ENCODE measurements at regions not wholly inside any gene's neighbourhood (a gene's known extent, or its start where the extent isn't known, plus 50 kb on each side); places are given as distances from the start of the nearest gene placed in this dataset.
"Not testable (repeated sequence)": the region's sequence is repeated elsewhere in the genome, so short reads cannot be mapped to it uniquely, and the experiment has no call there.

DNA sequence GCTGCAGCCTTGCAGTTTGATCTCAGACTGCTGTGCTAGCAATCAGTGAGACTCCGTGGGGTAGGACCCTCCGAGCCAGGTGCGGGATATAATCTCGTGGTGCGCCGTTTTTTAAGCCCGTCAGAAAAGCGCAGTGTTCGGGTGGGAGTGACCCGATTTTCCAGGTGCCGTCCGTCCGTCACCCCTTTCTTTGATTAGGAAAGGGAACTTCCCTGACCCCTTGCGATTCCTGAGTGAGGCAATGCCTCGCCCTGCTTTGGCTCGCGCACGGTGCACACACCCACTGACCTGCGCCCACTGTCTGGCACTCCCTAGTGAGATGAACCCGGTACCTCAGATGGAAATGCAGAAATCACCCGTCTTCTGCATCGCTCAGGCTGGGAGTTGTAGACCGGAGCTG, 203.2 kb downstream of the SNCAIP start:
- intact Hi-C loops (cut with DNase I; ENCODE audit: low total_unique reads); H3K4me3 ChIP-seq; H3K4me1 ChIP-seq; H3K9me3 ChIP-seq; H3K36me3 ChIP-seq (ENCODE audit: low read depth, missing control alignments); H3K27me3 ChIP-seq; DNase-seq; H3K27ac ChIP-seq: not testable (repeated sequence)
- WGBS, 2 donors: 67 to 82% methylated on average over 8 to 23 of the region's 23 CpGs

DNA sequence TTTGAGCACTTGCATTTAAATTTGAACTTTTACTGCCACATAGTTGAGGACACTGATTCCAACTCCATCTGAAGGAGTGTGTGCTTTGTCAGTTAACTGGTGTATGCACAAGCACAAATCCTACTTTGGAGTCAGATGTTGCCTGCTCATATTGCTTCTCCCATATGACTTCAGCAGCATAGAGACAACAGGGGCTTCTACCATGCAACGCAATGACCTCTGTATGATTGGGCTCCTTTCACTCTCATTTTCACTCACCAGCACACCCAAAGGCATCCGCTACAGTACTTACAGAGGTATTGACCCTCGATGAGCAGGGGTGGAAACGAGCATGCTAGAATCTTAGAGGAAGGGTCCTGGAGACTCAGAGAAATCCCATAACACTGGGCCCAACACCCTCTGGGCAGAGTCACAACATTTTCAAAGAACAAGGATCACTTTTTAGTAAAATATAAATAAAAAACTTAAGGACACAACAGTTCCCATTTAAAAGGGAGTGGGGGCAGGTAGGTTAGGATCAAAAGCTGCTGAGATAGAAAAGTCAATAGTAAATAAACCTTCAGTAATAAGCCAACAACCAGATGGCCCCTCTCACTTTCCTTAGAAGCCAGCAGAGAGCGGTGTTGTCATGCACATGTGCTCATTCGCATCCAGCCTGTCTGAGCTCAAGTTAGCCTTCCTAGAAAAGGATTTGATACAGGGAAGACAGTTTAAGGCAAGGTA, 203.8 kb downstream of the SNCAIP start:
- no peak for TF ChIP-seq POLR2A (IDR thresholded peaks at IDR 0.05)
- TF ChIP-seq, protein P1, sequence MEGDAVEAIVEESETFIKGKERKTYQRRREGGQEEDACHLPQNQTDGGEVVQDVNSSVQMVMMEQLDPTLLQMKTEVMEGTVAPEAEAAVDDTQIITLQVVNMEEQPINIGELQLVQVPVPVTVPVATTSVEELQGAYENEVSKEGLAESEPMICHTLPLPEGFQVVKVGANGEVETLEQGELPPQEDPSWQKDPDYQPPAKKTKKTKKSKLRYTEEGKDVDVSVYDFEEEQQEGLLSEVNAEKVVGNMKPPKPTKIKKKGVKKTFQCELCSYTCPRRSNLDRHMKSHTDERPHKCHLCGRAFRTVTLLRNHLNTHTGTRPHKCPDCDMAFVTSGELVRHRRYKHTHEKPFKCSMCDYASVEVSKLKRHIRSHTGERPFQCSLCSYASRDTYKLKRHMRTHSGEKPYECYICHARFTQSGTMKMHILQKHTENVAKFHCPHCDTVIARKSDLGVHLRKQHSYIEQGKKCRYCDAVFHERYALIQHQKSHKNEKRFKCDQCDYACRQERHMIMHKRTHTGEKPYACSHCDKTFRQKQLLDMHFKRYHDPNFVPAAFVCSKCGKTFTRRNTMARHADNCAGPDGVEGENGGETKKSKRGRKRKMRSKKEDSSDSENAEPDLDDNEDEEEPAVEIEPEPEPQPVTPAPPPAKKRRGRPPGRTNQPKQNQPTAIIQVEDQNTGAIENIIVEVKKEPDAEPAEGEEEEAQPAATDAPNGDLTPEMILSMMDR (IDR thresholded peaks at IDR 0.05): peak; percentile 38 to 76 (median 62)
- 23 to 29% methylated on average over 6 of the region's 6 CpGs for WGBS, 2 donors
- H3K4me1 ChIP-seq: no peaks in the 10 kb centered on the region
- H3K27me3 ChIP-seq: no peaks in the 10 kb centered on the region
- no peaks in the 10 kb centered on the region for H3K36me3 ChIP-seq (ENCODE audit: low read depth, missing control alignments)
- no peaks in the 10 kb centered on the region for H3K9me3 ChIP-seq
- H3K27ac ChIP-seq: no peak overlapping the region
- intact Hi-C loops (cut with DNase I; ENCODE audit: low total_unique reads): no loop called here
- H3K4me3 ChIP-seq: no peak overlapping the region
- peak; percentile 73 for DNase-seq

DNA sequence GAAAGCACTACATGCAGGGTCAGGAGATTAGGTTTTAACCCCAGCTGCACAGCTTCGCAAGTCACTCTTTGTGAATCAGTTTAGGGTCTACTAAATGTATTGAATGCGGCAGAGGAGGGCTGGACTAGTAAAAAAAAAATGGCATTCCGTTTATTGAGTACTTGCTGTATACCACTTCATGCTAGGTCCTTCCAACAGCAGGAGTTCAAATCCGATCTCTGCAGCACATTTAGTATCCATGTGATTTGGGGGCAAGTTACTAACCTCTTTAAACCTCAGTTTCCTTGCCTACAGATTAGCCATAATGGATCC, 204.4 kb downstream of the SNCAIP start:
- no peak overlapping the region for H3K27ac ChIP-seq
- intact Hi-C loops (cut with DNase I; ENCODE audit: low total_unique reads): no loop called here
- H3K36me3 ChIP-seq (ENCODE audit: low read depth, missing control alignments): no peaks in the 10 kb centered on the region
- 41 to 58% methylated on average over 4 of the region's 4 CpGs for WGBS, 2 donors
- no peaks in the 10 kb centered on the region for H3K27me3 ChIP-seq
- no peak for DNase-seq
- H3K9me3 ChIP-seq: no peaks in the 10 kb centered on the region
- no peaks in the 10 kb centered on the region for H3K4me1 ChIP-seq
- H3K4me3 ChIP-seq: no peak overlapping the region
- TF ChIP-seq POLR2A (IDR thresholded peaks at IDR 0.05): no peak
- TF ChIP-seq, protein P1 (IDR thresholded peaks at IDR 0.05): no peak

DNA sequence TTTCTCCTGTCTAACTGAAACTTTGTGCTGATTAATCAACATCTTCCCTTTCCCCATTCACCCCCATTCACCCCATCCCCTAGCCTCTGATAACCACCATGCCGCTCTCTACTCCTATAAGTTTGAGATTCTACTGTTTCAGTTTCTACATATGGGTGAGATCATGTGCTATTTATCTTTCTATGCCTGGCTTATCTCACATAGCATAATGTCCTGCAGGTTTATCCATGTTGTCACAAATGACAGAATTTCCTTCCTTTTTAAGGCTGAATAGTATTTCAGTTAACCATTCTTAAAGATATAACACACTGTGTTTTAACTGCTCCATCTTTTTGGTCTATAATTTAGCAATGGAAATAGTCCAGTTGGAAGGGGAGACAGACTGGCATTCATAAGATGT, 205.1 kb downstream of the SNCAIP start:
- no peaks in the 10 kb centered on the region for H3K4me1 ChIP-seq
- H3K4me3 ChIP-seq: no peak overlapping the region
- H3K36me3 ChIP-seq (ENCODE audit: low read depth, missing control alignments): no peaks in the 10 kb centered on the region
- intact Hi-C loops (cut with DNase I; ENCODE audit: low total_unique reads): no loop called here
- no peak overlapping the region for H3K27ac ChIP-seq
- H3K27me3 ChIP-seq: no peaks in the 10 kb centered on the region
- no peaks in the 10 kb centered on the region for H3K9me3 ChIP-seq
- TF ChIP-seq POLR2A (IDR thresholded peaks at IDR 0.05): no peak
- TF ChIP-seq, protein P1 (IDR thresholded peaks at IDR 0.05): no peak
- WGBS, 2 donors: 100% methylated on average over 1 of the region's 1 CpG
- no peak for DNase-seq

DNA sequence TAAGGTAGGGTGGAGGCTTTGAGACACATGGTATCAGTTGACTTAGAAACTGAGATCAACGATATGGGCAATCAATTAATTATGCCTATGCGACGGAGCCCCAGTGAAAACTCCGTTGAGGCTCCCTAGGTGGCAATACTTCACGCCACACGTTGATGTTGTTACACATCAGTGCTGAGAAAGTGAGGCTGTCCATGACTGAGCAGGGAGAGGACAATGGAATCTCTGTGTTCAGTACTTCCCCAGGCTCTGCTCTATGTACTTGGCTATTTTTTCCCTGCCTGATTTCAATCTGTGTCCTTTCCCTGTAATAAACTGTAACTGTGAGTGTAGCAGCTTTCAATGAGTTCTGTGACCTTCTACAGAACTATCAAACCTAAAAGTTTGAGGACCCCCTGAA, 211.7 kb downstream of the SNCAIP start:
- no peak overlapping the region for H3K4me3 ChIP-seq
- no peaks in the 10 kb centered on the region for H3K36me3 ChIP-seq (ENCODE audit: low read depth, missing control alignments)
- WGBS, 2 donors: 74 to 79% methylated on average over 6 of the region's 6 CpGs
- H3K9me3 ChIP-seq: no peaks in the 10 kb centered on the region
- intact Hi-C loops (cut with DNase I; ENCODE audit: low total_unique reads): no loop called here
- TF ChIP-seq, protein P1 (IDR thresholded peaks at IDR 0.05): no peak
- TF ChIP-seq POLR2A (IDR thresholded peaks at IDR 0.05): no peak
- H3K27ac ChIP-seq: no peak overlapping the region
- no peaks in the 10 kb centered on the region for H3K4me1 ChIP-seq
- no peaks in the 10 kb centered on the region for H3K27me3 ChIP-seq
- peak; percentile 44 for DNase-seq
